ENCODE measurements at regions not wholly inside any gene's neighbourhood (a gene's known extent, or its start where the extent isn't known, plus 50 kb on each side); places are given as distances from the start of the nearest gene placed in this dataset.

DNA sequence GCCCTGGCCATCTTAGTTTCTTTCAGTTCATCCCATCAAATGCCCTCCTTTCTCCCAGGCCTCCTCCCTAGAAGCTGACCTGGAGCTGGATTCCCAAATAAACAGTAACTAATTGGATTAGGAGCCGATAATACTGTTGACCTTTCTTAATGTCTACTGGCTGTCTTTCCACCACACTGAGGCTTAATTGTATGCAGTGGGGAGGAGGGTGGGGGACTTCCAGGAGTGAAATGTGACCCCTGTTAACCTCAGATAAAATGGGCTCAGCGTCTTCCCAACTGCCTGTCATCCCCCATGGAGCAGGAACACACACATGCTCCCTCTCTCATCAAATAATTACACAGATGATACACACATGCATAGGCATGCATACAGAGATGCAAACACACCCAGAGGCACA, 53.7 kb upstream of the LBX1 start:
- Histone ChIP-seq H2AFZ (ENCODE audit: low read depth, low read length, poor library complexity, severe bottlenecking) (no peak overlapping the region), H3K9ac (ENCODE audit: low read length) (no peak overlapping the region), H4K20me1 (ENCODE audit: insufficient read depth) (no peaks in the 10 kb centered on the region), H3K4me1 (ENCODE audit: control insufficient read depth in 1 of 2, insufficient read depth in 2 of 2, low read length in 2 of 2) (no peaks in the 10 kb centered on the region), H3K9me2 (ENCODE audit: insufficient read depth) (no peaks in the 10 kb centered on the region), H3K79me2 (ENCODE audit: insufficient read depth, low read length) (no peaks in the 10 kb centered on the region), H3K4me3 (replicated peaks in 1 of 2; ENCODE audit: low read depth in 1 of 2, low read length in 2 of 2) (no peak overlapping the region), H3K9me3 (ENCODE audit: control insufficient read depth in 1 of 2, insufficient read depth in 1 of 2, low read depth in 1 of 2, low read length in 2 of 2) (no peaks in the 10 kb centered on the region), H3K4me2 (ENCODE audit: low read length) (no peak overlapping the region), H3K36me3 (ENCODE audit: control insufficient read depth in 1 of 2, insufficient read depth in 2 of 2, low read length in 2 of 2) (no peaks in the 10 kb centered on the region), H3K27me3 (ENCODE audit: insufficient read depth, low read length) (no peaks in the 10 kb centered on the region), H3K27ac (ENCODE audit: low read depth, low read length) (no peak overlapping the region)
- BruUV-seq (replicated peaks): no TSS peak
- ATAC-seq (no peak), DNase-seq (ENCODE audit: low read depth, low spot score) (no peak)
- ChIA-PET RAD21 (ENCODE audit: low non-redundant PET in 1 of 2, low total read pairs in 2 of 2, uncharacterized antibody in 2 of 2, unreplicated experiment in 2 of 2) (no interaction called here), CTCF (interaction anchor here (1.6 kb wide), 1 partner anchor 11 kb away, joined by 8 read pairs; no protein-coding TSS in a partner anchor), POLR2A (no interaction called here)
- TF ChIP-seq SIN3A (IDR thresholded peaks at IDR 0.05; ENCODE audit: low read depth): no peak
- no peak for TF ChIP-seq SP1 (IDR thresholded peaks at IDR 0.05; ENCODE audit: low read depth)
- TF ChIP-seq EGR1 (IDR thresholded peaks at IDR 0.05; ENCODE audit: low read depth): no peak
- no peak for TF ChIP-seq ELF1 (IDR thresholded peaks at IDR 0.05; ENCODE audit: borderline replicate concordance, low read depth)
- TF ChIP-seq TCF7L2 (IDR thresholded peaks at IDR 0.05; ENCODE audit: borderline replicate concordance, extremely low read depth, insufficient read depth, insufficient read length): no peak
- TF ChIP-seq, protein P1, sequence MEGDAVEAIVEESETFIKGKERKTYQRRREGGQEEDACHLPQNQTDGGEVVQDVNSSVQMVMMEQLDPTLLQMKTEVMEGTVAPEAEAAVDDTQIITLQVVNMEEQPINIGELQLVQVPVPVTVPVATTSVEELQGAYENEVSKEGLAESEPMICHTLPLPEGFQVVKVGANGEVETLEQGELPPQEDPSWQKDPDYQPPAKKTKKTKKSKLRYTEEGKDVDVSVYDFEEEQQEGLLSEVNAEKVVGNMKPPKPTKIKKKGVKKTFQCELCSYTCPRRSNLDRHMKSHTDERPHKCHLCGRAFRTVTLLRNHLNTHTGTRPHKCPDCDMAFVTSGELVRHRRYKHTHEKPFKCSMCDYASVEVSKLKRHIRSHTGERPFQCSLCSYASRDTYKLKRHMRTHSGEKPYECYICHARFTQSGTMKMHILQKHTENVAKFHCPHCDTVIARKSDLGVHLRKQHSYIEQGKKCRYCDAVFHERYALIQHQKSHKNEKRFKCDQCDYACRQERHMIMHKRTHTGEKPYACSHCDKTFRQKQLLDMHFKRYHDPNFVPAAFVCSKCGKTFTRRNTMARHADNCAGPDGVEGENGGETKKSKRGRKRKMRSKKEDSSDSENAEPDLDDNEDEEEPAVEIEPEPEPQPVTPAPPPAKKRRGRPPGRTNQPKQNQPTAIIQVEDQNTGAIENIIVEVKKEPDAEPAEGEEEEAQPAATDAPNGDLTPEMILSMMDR (IDR thresholded peaks at IDR 0.05 in 2 of 3, conservative IDR thresholded peaks at IDR 0.05 in 1 of 3; ENCODE audit: borderline replicate concordance in 1 of 3, insufficient read depth in 1 of 3, low read depth in 2 of 3, low read length in 2 of 3): no peak
- no peak for TF ChIP-seq POLR2AphosphoS5 (IDR thresholded peaks at IDR 0.05; ENCODE audit: low read depth, low read length)
- no peak for TF ChIP-seq CBX3 (IDR thresholded peaks at IDR 0.05; ENCODE audit: low read depth)
- no peak for TF ChIP-seq EZH2 (IDR thresholded peaks at IDR 0.05)
- no peak for TF ChIP-seq SRF (IDR thresholded peaks at IDR 0.05; ENCODE audit: low read depth)
- no peak for TF ChIP-seq CEBPB (IDR thresholded peaks at IDR 0.05; ENCODE audit: low read depth)
- TF ChIP-seq, protein P2, sequence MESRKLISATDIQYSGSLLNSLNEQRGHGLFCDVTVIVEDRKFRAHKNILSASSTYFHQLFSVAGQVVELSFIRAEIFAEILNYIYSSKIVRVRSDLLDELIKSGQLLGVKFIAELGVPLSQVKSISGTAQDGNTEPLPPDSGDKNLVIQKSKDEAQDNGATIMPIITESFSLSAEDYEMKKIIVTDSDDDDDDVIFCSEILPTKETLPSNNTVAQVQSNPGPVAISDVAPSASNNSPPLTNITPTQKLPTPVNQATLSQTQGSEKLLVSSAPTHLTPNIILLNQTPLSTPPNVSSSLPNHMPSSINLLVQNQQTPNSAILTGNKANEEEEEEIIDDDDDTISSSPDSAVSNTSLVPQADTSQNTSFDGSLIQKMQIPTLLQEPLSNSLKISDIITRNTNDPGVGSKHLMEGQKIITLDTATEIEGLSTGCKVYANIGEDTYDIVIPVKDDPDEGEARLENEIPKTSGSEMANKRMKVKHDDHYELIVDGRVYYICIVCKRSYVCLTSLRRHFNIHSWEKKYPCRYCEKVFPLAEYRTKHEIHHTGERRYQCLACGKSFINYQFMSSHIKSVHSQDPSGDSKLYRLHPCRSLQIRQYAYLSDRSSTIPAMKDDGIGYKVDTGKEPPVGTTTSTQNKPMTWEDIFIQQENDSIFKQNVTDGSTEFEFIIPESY (IDR thresholded peaks at IDR 0.05; ENCODE audit: extremely low read depth, insufficient replicate concordance, low read length): no peak
- no peak for TF ChIP-seq FOSL1 (IDR thresholded peaks at IDR 0.05; ENCODE audit: low read depth)
- TF ChIP-seq, protein P3, sequence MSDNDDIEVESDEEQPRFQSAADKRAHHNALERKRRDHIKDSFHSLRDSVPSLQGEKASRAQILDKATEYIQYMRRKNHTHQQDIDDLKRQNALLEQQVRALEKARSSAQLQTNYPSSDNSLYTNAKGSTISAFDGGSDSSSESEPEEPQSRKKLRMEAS (IDR thresholded peaks at IDR 0.05): no peak
- no peak for TF ChIP-seq JUND (IDR thresholded peaks at IDR 0.05)
- intact Hi-C loops (cut with micrococcal nuclease): no loop called here
